Loucy (cell line): ENCODE measurements at regions not wholly inside any gene's neighbourhood (a gene's known extent, or its start where the extent isn't known, plus 50 kb on each side); places are given as distances from the start of the nearest gene placed in this dataset.

ENCODE experiments used
- H2AFZ ChIP-seq: fragments of 200-600 bp; sonication (generic); 2 replicates; pipeline ENCODE4 v1.6.0; 2016; ENCODE audit warnings: antibody characterized with exemption, mild to moderate bottlenecking, low read length, moderate library complexity
- H3F3A ChIP-seq: fragments of 200-600 bp; 2 replicates; pipeline ENCODE4 v1.6.0; 2016; ENCODE audit warnings: antibody characterized with exemption, low read depth, mild to moderate bottlenecking
- H3K27me3 ChIP-seq: fragments of 200-600 bp; sonication (generic); 2 replicates; pipeline ENCODE4 v1.6.1; 2014; ENCODE audit warnings: low read length, mild to moderate bottlenecking; ENCODE audit not compliant: insufficient read depth, poor library complexity, severe bottlenecking
- H3K36me3 ChIP-seq: fragments of 200-600 bp; sonication (generic); 2 replicates; pipeline ENCODE4 v1.6.1; 2016; ENCODE audit warnings: low read length; ENCODE audit not compliant: insufficient read depth
- H3K4me1 ChIP-seq: fragments of 200-600 bp; sonication (generic); 2 replicates; pipeline ENCODE4 v1.5.1; 2014; ENCODE audit warnings: low read length, mild to moderate bottlenecking; ENCODE audit not compliant: insufficient read depth, poor library complexity, severe bottlenecking
- H3K4me2 ChIP-seq: fragments of 200-600 bp; sonication (generic); 2 replicates; pipeline ENCODE4 v1.6.0; 2014; ENCODE audit warnings: antibody characterized with exemption, low read length, low read depth, mild to moderate bottlenecking; ENCODE audit not compliant: poor library complexity, severe bottlenecking
- H3K4me3 ChIP-seq: fragments of 200-600 bp; sonication (generic); 2 replicates; pipeline ENCODE4 v1.5.1; 2014; ENCODE audit warnings: low read length, mild to moderate bottlenecking, mixed read lengths; ENCODE audit not compliant: poor library complexity, severe bottlenecking
- H3K79me2 ChIP-seq: fragments of 200-600 bp; sonication (generic); 2 replicates; pipeline ENCODE4 v1.6.1; 2014; ENCODE audit warnings: low read length; ENCODE audit not compliant: insufficient read depth
- H3K9ac ChIP-seq: fragments of 200-600 bp; sonication (generic); 2 replicates; pipeline ENCODE4 v1.6.0; 2014; ENCODE audit warnings: mild to moderate bottlenecking, low read depth, low read length, moderate library complexity; ENCODE audit not compliant: poor library complexity, severe bottlenecking
- H3K9me2 ChIP-seq: fragments of 200-600 bp; sonication (generic); replicated peaks from 2 replicates; pipeline ENCODE4 v1.6.1; 2016; ENCODE audit warnings: low read depth, low read length, mixed read lengths
- H3K9me3 ChIP-seq: fragments of 200-600 bp; sonication (generic); 2 replicates; pipeline ENCODE4 v1.6.1; 2014; ENCODE audit warnings: mild to moderate bottlenecking, antibody characterized with exemption, low read length, low read depth; ENCODE audit not compliant: insufficient read depth
- H4K20me1 ChIP-seq: fragments of 200-600 bp; sonication (generic); 2 replicates; pipeline ENCODE4 v1.6.0; 2014; ENCODE audit warnings: antibody characterized with exemption, low read length, mild to moderate bottlenecking; ENCODE audit not compliant: insufficient read depth, poor library complexity, severe bottlenecking
- EZH2phosphoT487 ChIP-seq: fragments of 200-600 bp; IDR thresholded peaks from 2 replicates; pipeline ENCODE4 v1.6.1; 2018; ENCODE audit warnings: antibody characterized with exemption, mild to moderate bottlenecking, moderate library complexity, borderline replicate concordance
- TF ChIP-seq, protein P1 (sequence below): fragments of 200-600 bp; sonication (generic); conservative IDR thresholded peaks from 2 replicates; pipeline ENCODE4 v1.5.1; 2014; ENCODE audit warnings: mild to moderate bottlenecking, antibody characterized with exemption, low read length

DNA sequence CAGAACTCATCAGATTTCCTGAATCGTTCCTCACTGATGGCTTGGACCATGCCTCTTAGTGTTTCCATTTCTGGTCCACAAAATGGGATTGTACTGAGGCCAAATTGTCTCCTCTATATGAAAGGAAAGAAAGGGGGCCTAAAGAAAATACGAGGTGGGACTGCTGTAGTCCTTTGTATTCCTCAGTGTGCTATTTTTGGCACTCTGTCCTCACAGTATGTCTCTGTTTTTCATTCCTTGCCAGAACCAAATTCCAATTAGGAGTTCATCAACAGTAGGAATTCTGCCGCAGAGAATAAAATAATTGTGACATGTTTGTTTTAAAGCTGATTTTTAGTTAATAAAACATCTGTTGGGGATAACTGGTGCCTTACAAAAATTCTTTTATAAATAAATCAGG, 515.7 kb downstream of the SMARCA1 start:
- no peaks in the 10 kb centered on the region for H3K79me2 ChIP-seq
- H3K4me3 ChIP-seq, result no peak overlapping the region
- TF ChIP-seq EZH2phosphoT487, result no peak
- TF ChIP-seq, protein P1, sequence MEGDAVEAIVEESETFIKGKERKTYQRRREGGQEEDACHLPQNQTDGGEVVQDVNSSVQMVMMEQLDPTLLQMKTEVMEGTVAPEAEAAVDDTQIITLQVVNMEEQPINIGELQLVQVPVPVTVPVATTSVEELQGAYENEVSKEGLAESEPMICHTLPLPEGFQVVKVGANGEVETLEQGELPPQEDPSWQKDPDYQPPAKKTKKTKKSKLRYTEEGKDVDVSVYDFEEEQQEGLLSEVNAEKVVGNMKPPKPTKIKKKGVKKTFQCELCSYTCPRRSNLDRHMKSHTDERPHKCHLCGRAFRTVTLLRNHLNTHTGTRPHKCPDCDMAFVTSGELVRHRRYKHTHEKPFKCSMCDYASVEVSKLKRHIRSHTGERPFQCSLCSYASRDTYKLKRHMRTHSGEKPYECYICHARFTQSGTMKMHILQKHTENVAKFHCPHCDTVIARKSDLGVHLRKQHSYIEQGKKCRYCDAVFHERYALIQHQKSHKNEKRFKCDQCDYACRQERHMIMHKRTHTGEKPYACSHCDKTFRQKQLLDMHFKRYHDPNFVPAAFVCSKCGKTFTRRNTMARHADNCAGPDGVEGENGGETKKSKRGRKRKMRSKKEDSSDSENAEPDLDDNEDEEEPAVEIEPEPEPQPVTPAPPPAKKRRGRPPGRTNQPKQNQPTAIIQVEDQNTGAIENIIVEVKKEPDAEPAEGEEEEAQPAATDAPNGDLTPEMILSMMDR, result no peak
- no peaks in the 10 kb centered on the region for H3K9me2 ChIP-seq
- no peaks in the 10 kb centered on the region for H3K9me3 ChIP-seq
- no peaks in the 10 kb centered on the region for H3K27me3 ChIP-seq
- no peaks in the 10 kb centered on the region for H3K36me3 ChIP-seq
- no peak overlapping the region for H3K9ac ChIP-seq
- H4K20me1 ChIP-seq, result no peaks in the 10 kb centered on the region
- H3K4me2 ChIP-seq, result no peak overlapping the region
- no peak overlapping the region for H2AFZ ChIP-seq
- no peaks in the 10 kb centered on the region for H3F3A ChIP-seq
- no peaks in the 10 kb centered on the region for H3K4me1 ChIP-seq

DNA sequence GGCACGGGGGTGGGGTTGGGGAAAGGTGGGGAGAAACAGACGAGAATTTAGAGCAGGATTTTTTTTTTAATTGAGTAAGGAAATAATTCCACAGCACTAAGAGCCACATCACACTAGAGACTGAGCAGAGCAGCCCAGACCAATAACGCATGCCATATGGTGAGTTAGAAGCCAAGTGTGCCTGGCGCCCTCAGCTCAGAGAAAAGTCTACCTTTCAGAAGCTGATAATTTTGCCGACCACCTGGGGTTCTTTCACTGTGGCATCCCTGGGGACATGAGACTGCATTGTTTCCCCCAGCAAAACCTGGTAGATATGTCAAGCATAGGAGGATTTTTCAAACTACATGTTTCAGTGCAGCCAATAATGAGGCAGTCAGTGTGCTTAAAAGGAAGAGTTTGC, 516.8 kb downstream of the SMARCA1 start:
- no peaks in the 10 kb centered on the region for H3K4me1 ChIP-seq
- no peak overlapping the region for H2AFZ ChIP-seq
- no peak for TF ChIP-seq EZH2phosphoT487
- TF ChIP-seq, protein P1, result no peak
- no peaks in the 10 kb centered on the region for H4K20me1 ChIP-seq
- H3K4me2 ChIP-seq, result no peak overlapping the region
- no peaks in the 10 kb centered on the region for H3K27me3 ChIP-seq
- no peak overlapping the region for H3K4me3 ChIP-seq
- no peak overlapping the region for H3K9ac ChIP-seq
- no peaks in the 10 kb centered on the region for H3K36me3 ChIP-seq
- no peaks in the 10 kb centered on the region for H3K9me2 ChIP-seq
- no peaks in the 10 kb centered on the region for H3K79me2 ChIP-seq
- no peaks in the 10 kb centered on the region for H3K9me3 ChIP-seq
- no peaks in the 10 kb centered on the region for H3F3A ChIP-seq

DNA sequence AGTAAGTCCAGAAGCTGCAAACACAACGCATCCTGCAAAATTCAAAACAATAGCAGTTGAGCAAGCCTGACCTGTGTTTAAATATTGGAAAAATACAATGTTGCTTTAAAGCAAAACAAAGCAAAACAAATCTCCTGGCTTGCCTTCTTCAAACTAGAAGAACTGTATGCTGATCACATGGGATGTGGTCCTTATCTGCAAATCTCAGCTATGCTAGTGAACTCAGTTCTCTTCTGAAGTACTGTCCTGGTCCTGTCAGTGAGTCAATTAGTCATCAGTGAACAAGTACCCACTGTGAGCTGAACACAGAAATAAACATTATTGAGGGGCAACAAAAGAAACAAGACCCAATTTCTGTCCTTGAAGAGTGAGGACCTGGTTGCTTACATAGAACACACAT, 522.5 kb downstream of the SMARCA1 start:
- Histone ChIP-seq H3K9me3 (no peaks in the 10 kb centered on the region), H3K27me3 (no peaks in the 10 kb centered on the region), H2AFZ (no peak overlapping the region), H3K79me2 (no peaks in the 10 kb centered on the region), H3K9ac (no peak overlapping the region), H3F3A (no peaks in the 10 kb centered on the region), H3K4me2 (no peak overlapping the region), H3K4me3 (no peak overlapping the region), H3K36me3 (no peaks in the 10 kb centered on the region), H3K9me2 (no peaks in the 10 kb centered on the region), H4K20me1 (no peaks in the 10 kb centered on the region), H3K4me1 (no peaks in the 10 kb centered on the region)
- no peak for TF ChIP-seq EZH2phosphoT487
- TF ChIP-seq, protein P1, result no peak
